EH (cell line): ENCODE measurements at regions not wholly inside any gene's neighbourhood (a gene's known extent, or its start where the extent isn't known, plus 50 kb on each side); places are given as distances from the start of the nearest gene placed in this dataset.
A peak's percentile ranks its signal among the peaks of the same experiment; 100 is the strongest.
"Not testable (repeated sequence)": the region's sequence is repeated elsewhere in the genome, so short reads cannot be mapped to it uniquely, and the experiment has no call there.

Source experiments
- DNase-seq: peaks from one replicate; pipeline ENCODE4 v3.0.0-alpha.2; 2015; ENCODE audit warnings: low read depth

GRCh38 chr3:162640208-162640607 is 1143.6 kb downstream of the OTOL1 start:
- not testable (repeated sequence) for DNase-seq

- no peak for DNase-seq
Measured at GRCh38 chr3:162641317-162641716, 1144.7 kb downstream of the OTOL1 start.

- DNase-seq = peak; percentile 17
Measured at GRCh38 chr3:162641907-162642306, 1145.3 kb downstream of the OTOL1 start.

GRCh38 chr3:162643245-162643644 is 1146.6 kb downstream of the OTOL1 start:
- peak; percentile 11 for DNase-seq

- no peak for DNase-seq
Measured at GRCh38 chr3:162647321-162647720, 1150.7 kb downstream of the OTOL1 start.

GRCh38 chr3:162658003-162658402 is 1161.4 kb downstream of the OTOL1 start:
- no peak for DNase-seq

- DNase-seq = no peak
Measured at GRCh38 chr3:162665684-162666391, 1169.2 kb downstream of the OTOL1 start.

GRCh38 chr3:162666835-162667234 is 1170.2 kb downstream of the OTOL1 start:
- no peak for DNase-seq

GRCh38 chr3:162670181-162670580 is 1173.6 kb downstream of the OTOL1 start:
- no peak for DNase-seq

GRCh38 chr3:162677475-162677874 is 1180.9 kb downstream of the OTOL1 start:
- DNase-seq = no peak

- DNase-seq = no peak
Measured at GRCh38 chr3:162678941-162679340, 1182.3 kb downstream of the OTOL1 start.

- DNase-seq = no peak
Measured at GRCh38 chr3:162684260-162684659, 1187.7 kb downstream of the OTOL1 start.

GRCh38 chr3:162699291-162699690 is 1202.7 kb downstream of the OTOL1 start:
- no peak for DNase-seq

GRCh38 chr3:162701211-162701610 is 1204.6 kb downstream of the OTOL1 start:
- DNase-seq = no peak

- DNase-seq = no peak
Measured at GRCh38 chr3:162702768-162703385, 1206.3 kb downstream of the OTOL1 start.

- no peak for DNase-seq
Measured at GRCh38 chr3:162704238-162704637, 1207.6 kb downstream of the OTOL1 start.

GRCh38 chr3:162704799-162705385 is 1208.3 kb downstream of the OTOL1 start:
- no peak for DNase-seq

- DNase-seq = not testable (repeated sequence)
Measured at GRCh38 chr3:162708394-162708793, 1211.8 kb downstream of the OTOL1 start.

GRCh38 chr3:162708942-162709706 is 1212.5 kb downstream of the OTOL1 start:
- not testable (repeated sequence) for DNase-seq

- no peak for DNase-seq
Measured at GRCh38 chr3:162710332-162711112, 1213.9 kb downstream of the OTOL1 start.

- not testable (repeated sequence) for DNase-seq
Measured at GRCh38 chr3:162717074-162717473, 1220.5 kb downstream of the OTOL1 start.

- no peak for DNase-seq
Measured at GRCh38 chr3:162718697-162719096, 1222.1 kb downstream of the OTOL1 start.
